ENCODE measurements at regions not wholly inside any gene's neighbourhood (a gene's known extent, or its start where the extent isn't known, plus 50 kb on each side); places are given as distances from the start of the nearest gene placed in this dataset.

DNA sequence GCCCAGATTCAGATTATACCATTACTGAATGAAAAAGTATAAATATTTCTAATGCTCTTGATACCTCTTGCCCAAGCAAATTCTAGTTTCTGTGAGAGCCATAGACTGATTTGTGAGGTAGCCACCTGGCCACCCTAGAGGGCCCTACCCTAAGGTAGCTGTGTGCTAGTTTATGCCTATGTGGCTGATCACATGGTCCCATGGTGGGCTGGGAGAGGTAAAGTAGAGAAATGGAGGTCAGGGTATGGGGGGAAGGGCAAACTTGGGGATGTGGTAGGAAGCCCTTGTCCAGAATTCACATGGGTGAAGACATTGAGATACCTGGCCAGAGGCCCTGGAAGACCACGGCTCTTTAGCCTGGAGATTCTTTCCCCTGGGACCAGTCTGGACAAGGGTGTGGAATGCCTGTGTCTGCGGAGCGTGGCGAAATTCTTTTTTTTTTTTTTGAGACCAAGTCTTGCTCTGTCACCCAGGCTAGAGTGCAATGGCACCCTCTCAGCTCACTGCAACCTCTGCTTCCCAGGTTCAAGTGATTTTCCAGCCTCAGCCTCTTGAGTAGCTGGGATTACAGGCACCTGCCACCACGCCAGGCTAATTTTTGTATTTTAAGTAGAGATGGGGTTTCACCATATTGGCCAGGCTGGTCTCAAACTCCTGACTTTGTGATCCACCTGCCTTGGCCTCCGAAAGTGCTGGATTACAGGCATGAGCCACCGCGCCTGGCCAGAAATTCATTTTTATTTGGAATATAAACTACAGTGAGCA is 639.4 kb downstream of the ACTR3B start:
- H3K4me2 ChIP-seq (ENCODE audit: unreplicated experiment) = no peak overlapping the region
- H3K9me3 ChIP-seq (ENCODE audit: low read depth) = no peaks in the 10 kb centered on the region
- H3K79me2 ChIP-seq (ENCODE audit: insufficient read depth) = no peaks in the 10 kb centered on the region
- H3K9ac ChIP-seq = no peak overlapping the region
- no peak overlapping the region for H3K4me3 ChIP-seq
- no peaks in the 10 kb centered on the region for H3K27me3 ChIP-seq (replicated peaks; ENCODE audit: insufficient read depth)
- H3F3A ChIP-seq (ENCODE audit: insufficient read depth) = no peaks in the 10 kb centered on the region
- H3K36me3 ChIP-seq (ENCODE audit: low read depth) = no peaks in the 10 kb centered on the region
- H3K4me1 ChIP-seq (ENCODE audit: insufficient read depth) = no peaks in the 10 kb centered on the region
- in situ Hi-C loops (cut with MboI) = no loop called here
- TF ChIP-seq EZH2 (IDR thresholded peaks at IDR 0.05; ENCODE audit: insufficient read depth, poor library complexity, severe bottlenecking) = no peak
- no peak for TF ChIP-seq EZH2phosphoT487 (IDR thresholded peaks at IDR 0.05; ENCODE audit: insufficient read depth, low read depth)
- no peaks in the 10 kb centered on the region for H3K9me2 ChIP-seq (ENCODE audit: insufficient read depth)
- 32 to 37% methylated on average over 8 of the region's 8 CpGs for whole genome bisulfite sequencing, 2 experiments (ENCODE audit: low coverage in 1 of 2, low lambda C conversion rate in 2 of 2, missing lambda C conversion rate in 2 of 2)
- no peak overlapping the region for H2AFZ ChIP-seq
- no peak overlapping the region for H3K27ac ChIP-seq
- DNase-seq = no peak
- no peaks in the 10 kb centered on the region for H4K20me1 ChIP-seq (ENCODE audit: insufficient read depth)

DNA sequence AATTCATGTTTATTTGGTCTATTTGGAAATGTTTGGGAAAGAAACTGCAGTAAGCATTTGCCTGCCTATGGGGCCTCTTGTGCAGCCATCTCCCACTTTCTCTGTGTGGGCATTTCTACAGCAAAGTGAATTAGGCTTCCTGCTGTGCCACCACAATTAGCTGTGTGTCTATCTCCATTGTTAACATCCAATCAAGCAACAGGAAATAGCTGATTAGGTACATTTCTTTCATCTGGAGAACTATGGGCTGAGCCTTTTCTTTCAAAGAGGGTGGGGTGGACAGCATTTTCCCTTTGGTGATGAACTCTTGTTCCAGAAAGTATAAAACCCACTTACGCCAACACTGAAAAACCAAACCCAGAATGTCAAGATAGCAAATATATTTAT is 640.0 kb downstream of the ACTR3B start:
- Histone ChIP-seq H4K20me1 (ENCODE audit: insufficient read depth) (no peaks in the 10 kb centered on the region), H3K27me3 (replicated peaks; ENCODE audit: insufficient read depth) (no peaks in the 10 kb centered on the region), H3F3A (ENCODE audit: insufficient read depth) (no peaks in the 10 kb centered on the region), H3K79me2 (ENCODE audit: insufficient read depth) (no peaks in the 10 kb centered on the region), H2AFZ (no peak overlapping the region), H3K36me3 (ENCODE audit: low read depth) (no peaks in the 10 kb centered on the region), H3K4me2 (ENCODE audit: unreplicated experiment) (no peak overlapping the region), H3K4me1 (ENCODE audit: insufficient read depth) (no peaks in the 10 kb centered on the region), H3K4me3 (no peak overlapping the region), H3K9me2 (ENCODE audit: insufficient read depth) (no peaks in the 10 kb centered on the region), H3K9me3 (ENCODE audit: low read depth) (no peaks in the 10 kb centered on the region), H3K27ac (no peak overlapping the region), H3K9ac (no peak overlapping the region)
- no peak for DNase-seq
- in situ Hi-C loops (cut with MboI) = no loop called here
- 24 to 31% methylated on average over 1 of the region's 1 CpG for whole genome bisulfite sequencing, 2 experiments (ENCODE audit: low coverage in 1 of 2, low lambda C conversion rate in 2 of 2, missing lambda C conversion rate in 2 of 2)
- no peak for TF ChIP-seq EZH2phosphoT487 (IDR thresholded peaks at IDR 0.05; ENCODE audit: insufficient read depth, low read depth)
- TF ChIP-seq EZH2 (IDR thresholded peaks at IDR 0.05; ENCODE audit: insufficient read depth, poor library complexity, severe bottlenecking) = no peak

DNA sequence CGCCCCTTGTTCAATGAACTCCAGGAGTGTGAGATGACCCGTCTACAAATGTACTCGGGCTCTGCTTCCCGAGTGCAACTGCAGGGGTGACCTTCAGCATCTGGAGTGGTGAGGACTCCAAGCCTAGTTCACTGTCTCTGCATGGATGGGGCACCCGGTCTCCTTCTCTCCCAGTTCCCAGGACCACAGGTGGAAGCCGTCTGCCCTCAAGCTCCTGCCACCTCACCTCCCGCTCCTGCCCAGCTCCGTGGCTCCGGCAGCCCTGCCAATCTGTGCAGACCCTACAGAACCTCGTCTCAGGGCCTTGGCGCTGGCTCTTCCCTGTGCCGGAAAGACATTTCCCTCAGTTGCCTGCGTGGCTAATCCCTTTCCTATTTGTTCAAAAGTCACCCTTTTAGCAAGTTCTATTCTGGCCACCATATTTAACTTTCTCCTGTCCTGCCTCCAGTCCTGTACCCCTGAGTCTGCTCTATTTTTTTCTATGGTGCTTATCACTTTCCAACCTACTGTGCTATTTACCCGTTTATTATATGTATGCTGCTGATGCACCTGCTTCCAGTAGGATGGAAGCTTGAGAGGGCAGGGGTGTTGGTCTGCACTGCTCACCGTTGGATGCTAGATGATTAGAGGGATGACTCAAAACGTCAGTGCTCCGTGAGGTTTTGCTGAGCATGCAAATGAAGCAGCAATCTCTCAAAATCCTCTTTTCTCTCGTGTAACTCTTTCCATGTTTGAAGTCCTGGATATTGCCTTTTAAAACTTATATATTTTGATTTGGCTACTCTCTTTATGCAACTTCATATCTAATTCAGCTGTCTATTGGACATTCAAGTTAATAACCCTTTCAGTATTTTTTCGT is 641.4 kb downstream of the ACTR3B start:
- in situ Hi-C loops (cut with MboI) = no loop called here
- H2AFZ ChIP-seq = no peak overlapping the region
- no peak overlapping the region for H3K4me3 ChIP-seq
- no peak overlapping the region for H3K27ac ChIP-seq
- H4K20me1 ChIP-seq (ENCODE audit: insufficient read depth) = no peaks in the 10 kb centered on the region
- no peaks in the 10 kb centered on the region for H3K27me3 ChIP-seq (replicated peaks; ENCODE audit: insufficient read depth)
- H3K4me2 ChIP-seq (ENCODE audit: unreplicated experiment) = no peak overlapping the region
- TF ChIP-seq EZH2phosphoT487 (IDR thresholded peaks at IDR 0.05; ENCODE audit: insufficient read depth, low read depth) (no peak), EZH2 (IDR thresholded peaks at IDR 0.05; ENCODE audit: insufficient read depth, poor library complexity, severe bottlenecking) (no peak)
- H3K9ac ChIP-seq = no peak overlapping the region
- H3K9me2 ChIP-seq (ENCODE audit: insufficient read depth) = no peaks in the 10 kb centered on the region
- no peaks in the 10 kb centered on the region for H3K79me2 ChIP-seq (ENCODE audit: insufficient read depth)
- H3K4me1 ChIP-seq (ENCODE audit: insufficient read depth) = no peaks in the 10 kb centered on the region
- DNase-seq = no peak
- 39 to 42% methylated on average over 19 of the region's 19 CpGs for WGBS, 2 experiments (ENCODE audit: low coverage in 1 of 2, low lambda C conversion rate in 2 of 2, missing lambda C conversion rate in 2 of 2)
- H3F3A ChIP-seq (ENCODE audit: insufficient read depth) = no peaks in the 10 kb centered on the region
- no peaks in the 10 kb centered on the region for H3K36me3 ChIP-seq (ENCODE audit: low read depth)
- no peaks in the 10 kb centered on the region for H3K9me3 ChIP-seq (ENCODE audit: low read depth)

DNA sequence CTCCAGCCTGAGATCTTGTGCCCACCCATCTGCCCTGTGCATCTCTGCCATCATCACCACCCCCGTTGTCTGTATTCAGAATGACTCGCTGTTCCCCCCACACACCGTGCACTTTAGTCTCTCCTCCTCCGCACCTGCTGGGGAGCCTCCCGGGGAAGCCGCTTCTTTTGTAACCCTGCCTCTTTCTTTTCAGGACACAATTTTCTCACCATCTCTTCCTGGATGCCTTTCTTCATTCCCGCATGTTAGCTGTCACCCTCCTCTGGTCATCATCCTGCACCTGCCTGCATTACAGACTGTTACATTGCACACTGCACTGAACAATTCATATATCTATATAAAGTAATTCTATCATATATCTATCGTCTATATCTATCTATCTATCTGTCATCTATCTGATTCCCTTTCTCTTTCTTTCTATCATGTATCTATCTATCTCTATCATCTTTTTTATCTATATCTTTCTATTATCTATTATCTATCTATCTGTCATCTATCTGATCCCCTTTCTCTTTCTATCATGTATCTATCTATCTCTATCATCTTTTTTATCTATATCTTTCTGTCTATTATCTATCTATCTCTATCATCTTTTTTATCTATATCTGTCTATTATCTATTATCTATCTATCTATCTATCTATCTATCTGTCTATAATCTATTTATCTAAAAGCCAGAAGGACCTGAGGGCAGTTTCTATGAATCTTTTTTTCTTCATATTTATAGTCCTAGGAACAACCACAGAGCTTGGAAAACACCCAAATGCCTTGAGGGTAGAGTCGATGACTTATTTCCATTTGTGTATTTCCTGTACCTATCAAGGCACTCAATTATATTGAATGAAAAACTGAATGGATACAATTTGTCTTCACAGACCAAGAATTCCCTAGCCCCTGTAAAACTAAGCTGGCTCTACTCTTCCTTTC is 642.5 kb downstream of the ACTR3B start:
- WGBS, 2 experiments (ENCODE audit: low coverage in 1 of 2, low lambda C conversion rate in 2 of 2, missing lambda C conversion rate in 2 of 2) = 47 to 62% methylated on average over 9 of the region's 9 CpGs

More for the DNA sequence above, 642.5 kb downstream of the ACTR3B start:
- no peak overlapping the region for H3K4me2 ChIP-seq (ENCODE audit: unreplicated experiment)
- no peaks in the 10 kb centered on the region for H3F3A ChIP-seq (ENCODE audit: insufficient read depth)
- no peaks in the 10 kb centered on the region for H3K4me1 ChIP-seq (ENCODE audit: insufficient read depth)
- no peak for TF ChIP-seq EZH2phosphoT487 (IDR thresholded peaks at IDR 0.05; ENCODE audit: insufficient read depth, low read depth)
- no peak for TF ChIP-seq EZH2 (IDR thresholded peaks at IDR 0.05; ENCODE audit: insufficient read depth, poor library complexity, severe bottlenecking)
- H3K36me3 ChIP-seq (ENCODE audit: low read depth) = no peaks in the 10 kb centered on the region
- no peaks in the 10 kb centered on the region for H4K20me1 ChIP-seq (ENCODE audit: insufficient read depth)
- no peak overlapping the region for H3K9ac ChIP-seq
- no peaks in the 10 kb centered on the region for H3K27me3 ChIP-seq (replicated peaks; ENCODE audit: insufficient read depth)
- H2AFZ ChIP-seq = no peak overlapping the region
- in situ Hi-C loops (cut with MboI) = no loop called here
- H3K9me2 ChIP-seq (ENCODE audit: insufficient read depth) = no peaks in the 10 kb centered on the region
- no peaks in the 10 kb centered on the region for H3K79me2 ChIP-seq (ENCODE audit: insufficient read depth)
- no peak for DNase-seq
- no peaks in the 10 kb centered on the region for H3K9me3 ChIP-seq (ENCODE audit: low read depth)
- H3K27ac ChIP-seq = no peak overlapping the region
- no peak overlapping the region for H3K4me3 ChIP-seq
